Left lobe of liver (tissue), 2 donors: ENCODE measurements at regions not wholly inside any gene's neighbourhood (a gene's known extent, or its start where the extent isn't known, plus 50 kb on each side); places are given as distances from the start of the nearest gene placed in this dataset.

Experiments used
- ATAC-seq: fragments of 200-7000 bp; cut with Tn5 transposase; one replicate; pipeline ENCODE4 v1.9.1; 2020; ENCODE audit warnings: mild to moderate bottlenecking, moderate library complexity
- DNase-seq: peaks from one replicate; pipeline ENCODE4 v3.0.0-alpha.2; 2020; ENCODE audit warnings: low spot score
- donor health status: DM: no; HTN: no; CAD: no; lungs with moderate emphysema.
- donor health status: DM: no; HTN: yes; CAD: no.

DNA sequence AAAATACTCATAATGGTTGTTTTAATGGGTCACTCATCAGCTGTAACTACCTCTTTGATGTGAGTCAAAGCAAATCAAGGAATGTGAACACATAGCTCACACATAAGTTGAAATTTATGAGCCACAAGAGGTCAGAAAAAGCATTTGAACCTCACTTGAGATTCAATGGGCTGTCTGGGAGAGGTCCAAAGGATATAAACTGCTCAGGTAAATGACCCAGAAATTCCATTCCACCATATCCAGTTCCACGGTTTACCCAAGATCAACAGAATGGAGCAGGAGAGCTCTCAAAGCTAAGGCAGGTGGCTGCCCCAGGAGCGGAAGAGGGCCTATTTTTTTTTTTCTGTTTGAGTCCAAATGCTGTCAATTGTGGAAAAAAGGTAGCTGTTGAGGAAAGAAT lies 464.1 kb downstream of the TNS1 start:
- no peak for DNase-seq

DNA sequence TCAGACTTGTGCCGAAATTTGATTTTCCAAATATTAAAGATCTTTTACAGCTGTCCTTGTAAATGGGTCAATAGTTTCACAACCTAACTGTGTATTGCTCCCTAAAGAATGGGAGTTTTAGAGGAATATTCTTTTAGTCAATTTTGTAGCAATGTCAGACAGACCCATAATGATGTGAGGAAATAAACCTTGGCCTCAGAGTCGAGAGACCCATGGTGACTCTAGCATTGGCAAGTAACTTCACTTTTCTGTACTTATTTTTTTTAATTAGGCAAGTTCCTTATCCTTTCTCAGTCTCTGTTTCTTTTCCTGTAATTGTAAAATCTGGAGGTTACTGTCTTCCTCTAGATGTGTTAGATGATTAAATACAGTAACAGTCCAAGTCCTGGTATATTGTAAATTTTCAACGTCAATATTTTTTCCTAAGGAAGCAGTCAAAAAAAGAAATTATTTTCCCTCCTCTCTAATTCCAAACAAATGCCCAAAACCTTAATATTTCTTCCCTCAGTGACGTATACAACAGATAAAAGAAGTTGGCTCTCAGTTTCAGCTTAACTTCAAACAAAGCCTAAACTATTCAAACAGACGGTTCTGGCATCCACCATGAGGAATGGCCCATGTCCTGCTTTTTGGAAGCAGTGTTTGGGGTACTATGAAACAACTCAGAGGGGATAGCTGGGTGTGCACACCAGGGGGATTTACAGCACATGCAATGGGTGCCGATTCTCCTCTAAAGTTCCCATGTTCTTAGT lies 466.7 kb downstream of the TNS1 start:
- ATAC-seq (no peak), DNase-seq (no peak)

More for the DNA sequence above, 464.1 kb downstream of the TNS1 start:
- ATAC-seq: no peak

DNA sequence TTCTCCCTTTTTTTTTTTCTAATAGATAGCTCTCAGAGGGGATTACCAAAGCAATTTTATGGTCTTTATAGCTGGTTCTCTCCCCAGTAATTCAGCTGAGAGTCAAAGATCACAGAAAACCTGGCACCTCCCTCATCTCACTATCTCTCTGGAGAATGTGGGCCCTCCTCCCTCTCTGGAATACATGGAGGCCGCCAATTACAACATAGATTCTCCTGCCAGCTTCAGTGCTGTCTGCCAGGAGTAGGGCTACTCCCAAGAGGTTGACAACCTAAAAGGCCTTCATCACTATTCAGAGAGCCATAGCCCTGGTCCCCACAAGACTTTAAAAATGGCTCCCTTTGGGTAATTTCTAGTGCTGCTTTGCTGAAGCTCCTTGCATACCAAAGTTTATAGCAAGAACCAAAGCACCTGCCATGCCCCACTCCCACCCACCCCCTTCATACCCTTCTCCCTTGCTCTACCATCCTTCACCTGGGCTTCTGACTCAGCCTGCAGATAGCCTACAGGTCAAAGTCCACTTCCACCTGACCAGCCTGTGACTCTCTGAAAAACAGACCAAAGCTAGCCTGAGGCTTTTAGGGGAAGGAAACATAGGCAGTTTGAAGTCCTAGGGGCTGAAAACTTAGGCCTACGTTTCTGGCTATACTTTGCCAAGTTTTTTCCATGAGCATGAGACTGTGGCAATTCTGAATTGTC lies 472.3 kb downstream of the TNS1 start:
- ATAC-seq (peak; percentile 99), DNase-seq (peak; percentile 67)

DNA sequence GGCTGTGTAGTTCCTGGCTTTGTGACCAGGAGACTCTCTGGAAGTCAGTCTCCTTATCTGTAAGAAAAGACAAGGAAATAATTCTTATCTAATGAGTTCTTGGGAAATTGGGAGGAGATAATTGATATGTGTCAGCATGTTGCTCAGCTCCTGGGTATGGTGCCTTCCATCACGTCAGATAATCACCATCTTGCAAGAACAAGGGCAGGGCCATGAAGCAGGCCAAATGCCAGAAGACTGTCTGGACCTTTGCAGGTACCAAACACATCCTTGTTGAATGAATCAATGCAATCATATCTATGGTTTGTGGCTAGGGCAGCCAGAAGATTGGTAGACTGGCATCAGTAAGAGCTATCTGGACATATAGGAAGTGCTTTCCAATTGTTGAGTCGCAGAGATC lies 473.5 kb downstream of the TNS1 start:
- ATAC-seq: no peak
- DNase-seq: no peak

DNA sequence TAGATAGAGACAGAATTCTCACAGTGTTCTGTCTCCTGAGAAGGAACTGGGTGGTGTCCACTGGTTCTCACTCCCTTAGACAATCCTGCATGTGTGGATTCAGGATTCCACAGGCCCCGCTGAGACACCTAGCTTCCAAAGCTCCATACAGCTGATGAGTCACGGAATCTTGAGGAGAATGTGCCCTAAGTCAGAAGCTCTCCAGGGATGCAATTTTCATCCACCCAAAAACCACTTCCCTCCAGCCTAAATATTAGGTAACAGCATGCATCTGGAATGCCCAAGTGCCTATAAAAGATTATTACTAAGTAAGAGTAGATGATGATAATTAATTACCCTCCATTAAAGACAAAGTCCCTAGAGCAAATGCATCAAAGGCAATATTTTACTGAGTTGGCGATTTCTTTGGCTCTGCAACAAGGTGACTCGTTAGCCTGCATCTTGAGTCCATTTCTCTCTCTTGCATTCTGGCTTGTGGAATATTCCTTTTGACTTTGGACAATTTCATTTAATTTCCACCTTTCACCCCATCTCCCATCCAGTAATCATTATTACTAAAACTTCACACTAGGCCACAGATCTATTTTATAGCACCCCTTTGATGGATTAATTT lies 475.1 kb downstream of the TNS1 start:
- no peak for ATAC-seq
- DNase-seq: no peak

DNA sequence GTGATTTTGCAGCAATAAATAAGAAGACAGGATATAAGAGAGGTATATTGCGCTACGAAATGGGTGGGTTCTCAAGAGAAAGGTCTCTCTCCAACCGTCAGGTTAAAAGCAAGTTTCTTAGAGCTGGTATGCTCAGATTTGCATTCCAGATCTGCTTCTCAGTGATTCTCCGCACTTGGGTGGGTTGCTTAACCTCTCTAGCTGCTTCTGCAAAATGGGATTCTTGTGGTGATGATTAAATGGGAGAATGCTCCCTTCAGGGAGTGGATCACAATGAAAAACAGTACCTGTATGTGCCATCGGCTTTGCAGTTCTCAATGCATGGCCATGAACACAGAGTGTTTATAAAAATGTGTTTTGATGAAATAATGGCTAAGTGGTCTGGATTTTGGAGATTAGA lies 477.7 kb downstream of the TNS1 start:
- DNase-seq (no peak), ATAC-seq (no peak)

DNA sequence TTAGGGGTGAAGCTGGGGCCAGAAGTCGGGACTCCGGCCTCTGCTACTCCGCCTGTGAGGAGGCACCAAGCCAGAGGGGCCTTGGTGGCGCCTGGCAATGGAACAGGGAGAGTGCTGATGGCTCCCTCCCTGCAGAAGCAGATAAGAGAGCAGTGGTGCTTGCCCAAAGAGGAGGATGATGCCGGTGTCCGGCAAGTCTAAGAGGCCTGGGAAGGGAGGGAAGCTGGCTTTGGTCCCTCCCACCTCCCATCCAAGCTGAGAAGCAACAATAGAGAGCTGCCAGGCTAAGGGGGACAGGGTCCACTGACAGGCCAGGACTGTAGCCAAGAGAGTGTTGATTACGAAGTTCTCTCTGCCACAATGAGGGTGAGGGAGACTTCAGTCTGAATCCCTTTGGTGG lies 479.5 kb downstream of the TNS1 start:
- ATAC-seq: no peak
- DNase-seq: no peak

DNA sequence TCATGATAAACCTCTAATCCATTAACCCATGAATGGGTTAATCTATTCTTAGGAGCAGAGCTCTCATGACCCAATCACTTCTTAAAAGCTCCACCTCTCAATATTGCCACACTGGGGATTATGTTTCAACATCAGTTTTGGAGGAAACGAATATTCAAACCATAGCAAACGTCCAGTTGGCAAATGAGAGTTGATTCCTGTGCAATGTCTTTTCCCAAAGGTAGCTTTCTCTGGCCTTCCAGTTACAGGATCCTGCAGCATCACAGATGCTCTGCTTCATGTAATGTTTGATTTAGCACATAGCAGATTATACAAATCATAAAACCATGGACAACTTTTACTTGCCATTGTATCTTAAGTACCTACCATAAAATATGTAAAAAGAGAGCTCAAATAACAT lies 481.0 kb downstream of the TNS1 start:
- ATAC-seq: peak; percentile 46
- no peak for DNase-seq

DNA sequence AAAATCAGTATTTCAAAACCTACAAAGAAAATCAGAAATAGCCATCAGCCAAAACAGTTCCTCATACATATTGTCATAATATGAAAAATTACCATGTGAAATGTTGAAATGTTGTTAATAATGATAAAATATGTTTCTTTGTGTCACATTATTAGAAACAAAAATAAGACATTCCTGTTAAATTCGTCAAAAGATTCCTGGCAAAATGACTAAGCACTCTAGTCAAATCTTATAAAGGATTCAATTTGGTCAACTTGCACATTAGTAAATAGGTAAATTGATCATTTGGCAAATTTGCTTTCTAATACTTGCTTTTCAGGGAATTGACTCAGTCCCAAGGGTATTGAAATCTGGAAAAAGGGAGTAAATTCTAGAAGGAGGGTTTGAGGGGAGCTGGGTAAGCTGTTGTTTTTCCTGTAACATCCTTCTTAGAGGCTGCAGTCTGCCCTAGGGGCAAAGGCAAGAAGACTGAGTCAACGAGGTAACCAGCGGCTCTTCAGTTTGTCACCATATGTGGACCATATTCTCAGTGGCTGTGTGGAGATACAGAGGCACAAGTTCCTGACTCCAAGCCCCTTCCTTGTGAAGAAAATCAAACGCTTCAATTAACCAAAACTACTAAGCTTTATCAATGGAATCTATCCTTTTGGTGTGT lies 482.3 kb downstream of the TNS1 start:
- ATAC-seq: no peak

DNA sequence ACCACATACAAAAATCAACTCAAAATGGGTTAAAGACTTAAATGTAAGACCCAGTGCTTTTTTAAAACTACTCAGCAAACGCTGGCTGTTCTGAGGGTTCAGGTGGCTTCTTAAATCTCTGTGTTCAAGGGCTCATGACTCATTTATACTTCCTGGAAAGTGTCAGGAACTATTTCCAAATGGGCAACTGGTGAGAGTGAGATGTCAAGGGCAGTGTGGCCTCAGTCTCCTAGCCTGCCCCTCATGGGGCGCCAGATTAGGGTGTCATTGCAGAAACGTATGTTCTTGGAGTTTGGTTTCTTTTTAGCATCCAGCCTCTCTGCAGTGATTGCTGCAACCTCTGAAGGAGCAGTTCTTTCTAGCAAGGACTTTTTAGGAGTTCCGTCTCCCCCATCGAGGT lies 485.4 kb downstream of the TNS1 start:
- ATAC-seq (no peak), DNase-seq (no peak)

More for the DNA sequence above, 482.3 kb downstream of the TNS1 start:
- DNase-seq: no peak

DNA sequence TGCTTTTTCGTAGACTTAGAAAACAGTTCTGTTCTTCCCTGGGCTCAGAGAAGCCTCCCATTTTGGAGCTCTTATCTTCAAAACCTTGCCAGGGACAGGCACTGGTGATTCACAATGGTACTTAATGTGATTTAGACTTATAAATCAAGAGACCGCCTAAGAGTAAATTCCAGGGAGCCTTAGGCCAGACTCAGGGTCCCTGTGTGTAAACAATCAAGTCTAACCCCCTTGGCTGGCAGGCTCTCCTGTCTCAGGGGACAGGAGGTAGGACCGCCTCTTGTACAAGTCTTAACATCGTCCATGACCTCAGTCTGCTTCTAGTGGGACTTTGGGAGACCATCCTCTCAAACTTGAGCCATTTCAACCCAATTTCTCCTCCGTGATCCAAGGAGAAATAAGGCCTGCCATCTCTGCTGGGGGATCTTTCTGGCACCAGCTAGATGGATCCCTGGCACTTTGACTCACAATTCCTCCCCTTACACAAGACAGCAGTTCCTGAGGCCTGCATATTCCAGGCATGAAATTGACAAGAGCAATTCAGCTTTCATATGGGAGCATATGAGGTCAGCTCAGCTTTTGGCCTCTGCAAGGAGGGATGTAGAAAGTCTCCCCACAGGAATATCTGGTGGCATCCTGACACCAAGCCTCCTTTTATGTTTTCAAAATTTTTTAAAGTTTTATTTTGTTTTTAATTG lies 487.0 kb downstream of the TNS1 start:
- DNase-seq: no peak
- ATAC-seq: no peak

DNA sequence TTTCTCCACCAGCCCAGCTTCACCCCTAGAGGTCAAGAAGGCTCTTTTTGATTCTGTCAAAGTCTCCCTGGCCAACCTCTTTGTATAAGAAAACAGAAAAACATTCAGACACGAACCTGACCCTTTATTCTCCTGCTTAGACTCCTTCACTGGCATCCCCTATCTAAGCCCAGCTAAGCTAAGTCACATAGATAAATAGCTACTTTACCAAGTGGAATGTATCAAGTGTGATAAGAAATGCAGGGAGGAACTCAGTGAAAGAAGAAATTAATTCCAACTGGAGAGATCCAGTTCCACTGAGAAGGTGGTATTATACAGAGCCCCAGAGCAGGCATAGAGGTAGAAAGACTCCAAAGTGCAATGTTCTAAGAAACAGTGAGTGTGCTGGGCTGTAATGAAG lies 489.5 kb downstream of the TNS1 start:
- DNase-seq: no peak
- ATAC-seq: no peak

DNA sequence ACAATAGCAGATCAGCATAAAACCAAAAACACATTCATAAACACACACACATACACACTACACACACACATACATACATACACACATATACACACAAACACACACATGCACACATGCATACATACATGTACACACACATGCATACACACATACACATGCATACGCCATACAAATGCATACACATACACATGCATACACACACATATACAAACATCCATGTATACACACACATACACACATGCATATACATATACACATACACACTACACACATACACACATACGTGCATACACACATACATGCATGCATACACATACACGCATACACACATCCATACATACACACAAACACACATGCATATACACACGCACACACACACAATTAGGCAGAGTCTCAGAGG lies 490.1 kb downstream of the TNS1 start:
- no peak for DNase-seq
- ATAC-seq: no peak

DNA sequence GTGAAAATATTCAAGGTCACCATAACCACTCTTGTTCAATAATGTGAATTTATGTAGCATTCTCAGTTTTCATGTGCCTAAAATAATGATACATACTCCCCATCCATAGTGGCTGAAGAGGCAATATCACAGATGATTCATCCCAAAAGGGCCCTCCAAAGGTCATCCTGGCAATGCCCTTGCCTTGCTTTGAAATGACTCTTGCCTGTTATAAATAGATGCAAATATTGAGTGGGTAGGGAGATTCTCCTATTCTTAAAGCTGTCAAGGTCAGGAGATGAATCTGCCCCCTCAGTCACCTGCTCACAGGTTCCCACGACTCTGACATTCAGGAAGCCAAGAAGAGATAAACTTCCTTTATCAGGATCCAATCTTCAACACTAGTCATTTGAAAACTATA lies 490.5 kb downstream of the TNS1 start:
- no peak for ATAC-seq
- no peak for DNase-seq

DNA sequence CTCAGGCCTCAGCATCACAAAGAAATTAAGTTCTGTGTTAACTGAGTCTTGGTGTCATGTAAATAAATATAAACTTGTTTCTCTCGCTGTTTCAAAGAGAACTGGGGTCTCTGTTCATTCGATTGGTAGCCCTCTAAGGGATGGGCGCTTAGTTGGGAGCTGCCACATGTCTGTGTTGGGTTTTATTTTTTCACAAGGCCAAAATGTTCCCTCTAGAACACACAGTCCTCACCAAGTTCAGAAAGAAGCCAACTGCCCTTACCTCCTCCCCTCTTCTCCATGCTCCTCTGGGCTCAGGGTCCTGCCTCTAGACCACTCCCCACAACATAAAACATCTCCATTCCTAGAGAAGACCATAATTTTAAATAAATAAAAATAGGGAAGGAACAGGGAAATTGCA lies 490.9 kb downstream of the TNS1 start:
- DNase-seq: no peak

DNA sequence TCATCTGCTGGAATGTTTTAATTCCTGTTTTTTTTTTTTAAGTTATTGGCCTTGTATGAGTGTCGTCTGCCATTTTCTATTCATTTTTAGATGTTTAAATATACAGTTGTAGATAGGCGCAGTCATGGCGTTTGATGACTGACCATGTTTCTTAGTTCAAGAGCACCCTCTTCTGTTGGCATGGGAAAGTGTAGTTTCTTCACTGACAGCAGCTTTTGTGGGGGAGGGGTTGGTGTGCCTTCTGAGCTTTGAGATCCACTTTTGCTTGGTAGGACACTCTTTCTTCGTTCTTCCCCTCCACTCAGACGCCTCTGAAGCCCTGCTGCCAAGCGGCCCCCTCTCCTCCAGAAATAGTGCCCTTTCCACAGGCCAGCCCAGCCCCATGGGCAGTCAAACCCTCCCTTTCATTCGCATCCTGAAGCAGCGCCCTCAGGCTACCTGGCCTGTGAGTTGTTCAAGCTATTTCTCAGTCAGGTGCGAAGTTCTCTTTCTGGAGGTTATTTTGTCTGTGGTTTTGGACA lies 492.0 kb downstream of the TNS1 start:
- ATAC-seq: peak; percentile 96
- peak; percentile 50 for DNase-seq

More for the DNA sequence above, 490.9 kb downstream of the TNS1 start:
- no peak for ATAC-seq

DNA sequence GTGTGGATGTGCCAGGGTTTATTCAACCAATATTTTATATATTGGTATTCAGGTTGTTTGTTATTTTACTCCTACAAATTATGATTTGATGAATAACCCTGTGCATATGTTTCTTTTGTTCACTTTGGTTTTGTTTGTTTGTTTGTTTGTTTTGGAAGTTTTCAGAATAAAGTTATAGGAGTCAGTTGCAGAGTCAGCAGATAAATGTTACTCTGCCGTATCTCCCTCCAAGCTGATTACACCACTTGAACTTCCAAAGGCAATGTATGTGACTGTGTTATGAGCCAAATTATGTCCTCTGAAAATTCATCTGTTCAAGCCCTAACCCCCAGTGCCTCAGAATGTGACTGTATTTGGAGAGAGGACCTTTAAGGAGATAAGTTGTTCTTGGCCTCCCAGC lies 497.5 kb downstream of the TNS1 start:
- DNase-seq: no peak
- ATAC-seq: no peak

DNA sequence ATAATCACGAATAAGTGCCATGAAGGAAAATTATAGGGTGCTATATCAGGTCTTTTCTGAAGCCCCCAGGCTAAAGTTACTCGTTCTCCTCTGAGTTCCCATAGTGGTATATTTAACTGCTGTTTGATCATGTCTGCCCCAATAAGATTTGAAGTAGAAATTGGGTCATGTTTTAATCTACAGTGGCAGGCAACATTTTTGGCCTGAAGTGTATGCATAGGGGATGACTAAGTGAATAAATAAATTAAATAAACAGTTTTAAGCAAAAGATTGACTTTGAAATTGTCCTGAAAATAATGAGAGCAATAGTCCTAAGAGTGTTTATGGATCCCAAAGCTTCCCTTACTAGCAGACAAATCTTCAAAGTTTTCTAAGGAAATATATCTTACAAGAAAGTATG lies 500.9 kb downstream of the TNS1 start:
- ATAC-seq: no peak
- no peak for DNase-seq

DNA sequence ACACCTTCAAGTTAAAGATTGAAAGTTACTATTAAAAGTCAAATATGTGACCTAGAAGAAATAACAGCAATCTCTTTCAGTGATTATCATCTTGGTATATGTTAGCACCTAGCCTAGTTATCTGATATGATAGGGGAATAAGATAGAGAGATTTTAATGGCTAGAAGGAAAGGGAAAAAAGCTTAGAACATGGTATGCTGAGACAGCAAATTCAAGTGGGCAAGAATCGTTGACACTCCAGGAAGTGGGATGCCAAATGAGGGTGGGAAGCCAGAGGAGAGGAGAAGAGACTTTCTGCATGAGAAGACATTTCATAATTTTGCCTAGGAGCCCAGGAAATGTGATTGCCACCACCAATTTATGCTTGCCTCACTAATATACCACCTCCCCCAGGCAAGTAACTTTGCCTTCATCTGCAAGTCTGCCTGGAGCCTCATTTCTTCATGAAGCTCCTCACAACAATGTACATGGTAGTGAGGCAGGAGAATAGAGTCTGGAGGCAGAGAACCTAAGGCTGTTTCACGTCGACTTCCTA lies 504.9 kb downstream of the TNS1 start:
- DNase-seq (no peak), ATAC-seq (no peak)

DNA sequence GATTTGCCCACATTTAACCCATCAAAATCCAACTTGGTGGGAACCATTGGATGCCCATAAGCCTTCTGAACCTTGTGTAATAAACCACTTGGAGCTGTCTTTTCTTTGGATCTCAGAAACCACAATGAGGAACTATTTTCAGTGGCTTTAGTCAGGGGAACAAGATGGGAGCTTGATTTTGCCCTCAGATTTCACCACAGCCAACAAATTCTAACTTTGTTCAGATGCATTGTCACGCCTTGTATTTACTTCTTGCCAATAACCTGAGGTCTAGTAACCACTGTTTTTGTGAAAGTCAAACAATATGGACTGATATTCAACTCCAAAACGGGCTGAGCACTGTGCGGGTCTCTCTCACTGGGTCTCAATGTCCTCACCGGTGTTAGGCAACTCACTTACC lies 508.2 kb downstream of the TNS1 start:
- ATAC-seq: no peak
- no peak for DNase-seq

DNA sequence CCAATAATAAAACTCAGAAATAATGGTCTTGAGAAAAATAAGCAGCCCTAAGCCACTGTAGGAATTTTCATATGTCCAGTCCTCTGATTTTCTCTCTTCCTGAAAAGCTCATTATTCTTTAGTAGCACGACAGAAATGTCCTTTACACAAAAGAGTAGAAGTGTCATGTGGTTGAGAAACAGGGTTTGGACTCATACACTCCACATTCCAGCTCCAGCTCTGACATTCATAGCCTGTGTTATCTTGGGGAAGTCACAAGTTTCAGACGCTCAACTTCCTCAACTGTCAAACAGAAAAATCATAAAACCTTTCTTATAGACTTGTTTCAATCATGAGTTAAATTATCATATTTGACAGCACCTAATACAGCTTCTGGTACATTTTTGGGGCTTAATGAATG lies 511.5 kb downstream of the TNS1 start:
- DNase-seq (no peak), ATAC-seq (no peak)
